Endothelial cell of umbilical vein (primary cell): ENCODE measurements at regions not wholly inside any gene's neighbourhood (a gene's known extent, or its start where the extent isn't known, plus 50 kb on each side); places are given as distances from the start of the nearest gene placed in this dataset.

Source experiments
- CTCF ChIP-seq, 2 donors: IDR thresholded peaks; 1 replicate in 1 of 2; 2 replicates in 1 of 2; pipeline ENCODE4 v1.5.1; 2011; ENCODE audit warnings: low read length in 2 of 2, mild to moderate bottlenecking in 2 of 2, moderate library complexity in 2 of 2, control low read depth in 1 of 2, inconsistent platforms in 1 of 2, low read depth in 1 of 2; ENCODE audit not compliant: insufficient read depth in 1 of 2; ENCODE audit errors: extremely low read depth in 1 of 2
- EZH2 ChIP-seq: IDR thresholded peaks from 2 replicates; pipeline ENCODE4 v1.6.1; 2012; ENCODE audit warnings: borderline replicate concordance, low read depth, mild to moderate bottlenecking, moderate library complexity, low read length, inconsistent platforms; ENCODE audit not compliant: severe bottlenecking
- JUN ChIP-seq: IDR thresholded peaks from 2 replicates; pipeline ENCODE4 v1.6.1; 2011; ENCODE audit warnings: borderline replicate concordance, low read depth; ENCODE audit not compliant: insufficient read length, insufficient read depth
- MYC ChIP-seq: IDR thresholded peaks from one replicate; pipeline ENCODE4 v1.6.1; 2011; ENCODE audit warnings: mild to moderate bottlenecking, low read depth, low read length
- POLR2A ChIP-seq: IDR thresholded peaks from 2 replicates; pipeline ENCODE4 v1.6.1; 2012; ENCODE audit warnings: low read depth, mild to moderate bottlenecking, control low read depth, low read length
- POLR2AphosphoS5 ChIP-seq: IDR thresholded peaks from 2 replicates; pipeline ENCODE4 v1.6.1; 2012; ENCODE audit warnings: low read depth, mild to moderate bottlenecking, control low read depth, low read length, moderate library complexity; ENCODE audit not compliant: insufficient read depth
- TF ChIP-seq, protein P1 (sequence below): IDR thresholded peaks from 2 replicates; pipeline ENCODE4 v1.6.1; 2011; ENCODE audit not compliant: insufficient read depth, insufficient read length

GRCh38 chr11:70716986-70717775 lies 318.9 kb downstream of the CTTN start:
- TF ChIP-seq EZH2 (no peak), CTCF (IDR thresholded peaks at IDR 0.05; ENCODE audit: extremely low read depth in 1 of 2, insufficient read depth in 1 of 2, low read depth in 1 of 2, low read length in 2 of 2) (no peak), MYC (no peak), POLR2AphosphoS5 (no peak), JUN (no peak), POLR2A (no peak)
- TF ChIP-seq, protein P1, sequence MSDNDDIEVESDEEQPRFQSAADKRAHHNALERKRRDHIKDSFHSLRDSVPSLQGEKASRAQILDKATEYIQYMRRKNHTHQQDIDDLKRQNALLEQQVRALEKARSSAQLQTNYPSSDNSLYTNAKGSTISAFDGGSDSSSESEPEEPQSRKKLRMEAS, result no peak
